Glomerular visceral epithelial cell (primary cell): ENCODE measurements at regions not wholly inside any gene's neighbourhood (a gene's known extent, or its start where the extent isn't known, plus 50 kb on each side); places are given as distances from the start of the nearest gene placed in this dataset.

Experiments used
- DNase-seq: peaks from one replicate; pipeline ENCODE4 v3.0.0-alpha.2; 2016; ENCODE audit errors: extremely low spot score

DNA sequence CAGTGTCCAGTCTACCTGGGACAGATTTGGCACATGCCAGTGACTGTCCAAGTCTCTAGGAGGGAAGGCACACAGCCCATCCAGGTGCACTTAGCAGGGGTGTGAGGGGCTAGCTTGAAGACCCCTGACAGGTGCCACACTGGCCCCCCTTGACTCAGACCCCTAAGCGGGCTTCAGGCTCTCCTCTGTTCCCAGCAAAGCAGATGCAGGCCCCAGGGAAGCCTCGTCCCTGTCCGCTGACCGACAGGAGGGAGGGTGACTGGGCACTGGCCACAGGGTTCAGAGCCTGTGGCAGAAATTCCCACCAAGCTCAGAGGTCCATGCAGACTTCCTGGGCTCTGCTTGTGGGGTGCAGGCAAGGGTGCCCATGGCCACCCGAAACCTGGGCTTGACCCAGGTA is 239.8 kb upstream of the MYT1L start:
- no peak for DNase-seq

DNA sequence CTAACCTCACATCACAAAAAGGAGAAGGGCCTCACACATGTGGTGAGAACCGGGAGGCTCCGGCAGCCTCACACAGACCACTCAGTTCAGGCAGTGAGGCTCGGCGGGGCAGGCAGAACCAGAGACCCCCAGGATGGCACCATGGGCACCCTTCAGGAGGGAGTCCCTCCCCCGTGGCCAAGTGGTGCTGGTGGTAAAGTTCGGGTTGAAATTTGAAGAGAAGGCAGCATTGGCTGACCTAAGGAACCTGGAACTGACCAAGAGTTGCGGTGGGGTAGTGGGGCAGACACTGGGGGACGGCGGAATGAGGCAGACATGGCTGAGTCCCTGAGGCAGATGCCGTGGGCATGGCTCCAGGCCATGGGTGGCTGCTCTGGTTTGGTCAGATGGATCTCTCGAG is 239.3 kb upstream of the MYT1L start:
- DNase-seq: no peak

- DNase-seq: no peak
These were observed 238.8 kb upstream of the MYT1L start for GRCh38 chr2:2569836-2570235.

DNA sequence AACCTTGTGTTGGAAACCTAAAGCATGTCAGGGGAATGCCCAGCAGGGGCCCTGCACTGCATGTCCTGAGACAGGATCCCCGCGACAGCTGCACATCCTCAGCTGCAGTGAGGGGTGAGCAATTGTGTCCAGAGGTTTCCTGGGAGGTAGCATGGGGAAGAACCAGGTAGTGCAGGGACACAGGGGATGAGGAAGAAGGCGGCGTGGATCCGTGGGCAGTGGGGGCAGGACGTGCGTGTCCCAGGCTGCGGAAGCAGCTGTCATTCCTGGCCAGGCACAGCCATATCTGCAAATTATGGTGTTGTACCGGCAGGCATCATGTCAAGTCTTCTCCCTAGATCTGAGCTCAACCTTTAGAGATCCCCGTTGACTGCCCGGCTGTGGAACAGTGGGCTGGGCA is 238.2 kb upstream of the MYT1L start:
- no peak for DNase-seq

- no peak for DNase-seq
These were observed 237.3 kb upstream of the MYT1L start for GRCh38 chr2:2568411-2568810.

- no peak for DNase-seq
These were observed 236.7 kb upstream of the MYT1L start for GRCh38 chr2:2567776-2568175.

DNA sequence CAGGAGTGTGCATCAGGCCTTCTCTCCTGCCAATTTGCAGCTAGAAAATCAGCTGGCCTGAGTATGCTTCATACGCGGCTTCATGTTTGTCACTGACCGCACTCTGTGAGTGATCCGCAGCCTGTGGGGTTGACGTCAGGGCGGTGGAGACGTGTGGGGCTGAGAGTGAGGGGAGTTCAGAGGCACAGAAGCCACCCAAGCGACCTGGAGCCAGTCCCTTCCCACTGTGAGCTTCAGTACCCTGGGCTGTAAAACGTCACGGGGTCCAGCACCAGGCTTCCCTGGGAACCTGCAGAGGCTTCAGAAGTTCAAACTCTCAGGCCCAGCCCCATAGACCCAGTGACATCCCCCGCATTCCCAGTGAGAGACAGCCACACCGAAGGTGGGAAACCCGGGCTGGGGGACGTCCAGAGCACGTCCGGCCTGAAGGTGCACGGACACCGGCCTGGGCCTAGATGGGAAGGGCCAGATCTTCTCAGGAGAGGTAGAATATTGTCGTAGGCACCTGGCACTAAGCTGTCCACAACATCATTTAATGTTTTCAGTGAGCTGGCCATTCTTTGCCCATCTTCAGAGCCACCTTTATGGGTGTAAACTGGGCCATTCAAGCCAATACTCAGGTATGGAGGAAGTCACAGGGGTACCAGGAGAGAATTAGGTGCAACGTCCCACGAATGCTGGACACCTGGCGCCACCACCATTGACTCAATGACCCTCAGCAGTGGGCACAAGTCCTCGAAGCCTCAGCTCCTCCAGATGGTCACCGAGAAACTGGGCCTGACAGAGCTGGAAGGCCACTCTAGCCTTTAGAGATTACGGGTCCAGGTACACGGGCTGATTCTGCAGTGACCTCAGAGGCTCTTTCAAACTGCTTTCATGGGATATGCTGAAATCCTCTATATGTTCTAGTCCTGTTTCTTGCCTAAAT is 235.6 kb upstream of the MYT1L start:
- no peak for DNase-seq

DNA sequence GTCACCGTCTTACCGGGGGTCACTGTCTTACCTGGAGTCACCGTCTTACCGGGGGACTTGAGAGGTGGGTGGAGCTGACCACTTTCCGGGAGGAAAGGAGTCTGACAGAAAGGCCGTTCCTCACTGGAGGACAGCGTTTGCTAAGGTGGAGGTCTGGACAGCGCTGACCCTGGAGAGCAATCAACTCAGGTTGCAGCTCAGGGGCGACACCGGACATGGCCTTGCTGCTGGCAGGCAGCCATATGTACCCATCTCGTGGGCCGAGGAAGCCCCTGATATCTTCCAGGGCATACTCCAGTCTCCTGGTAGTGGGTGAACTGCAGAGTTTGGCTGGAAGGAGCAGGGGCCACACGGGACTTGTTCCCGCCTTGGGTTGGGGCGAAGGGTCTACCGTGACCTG is 234.6 kb upstream of the MYT1L start:
- no peak for DNase-seq

GRCh38 chr2:2564300-2565078 is 233.4 kb upstream of the MYT1L start:
- DNase-seq: no peak

GRCh38 chr2:2563309-2563860 is 232.3 kb upstream of the MYT1L start:
- no peak for DNase-seq

- no peak for DNase-seq
These were observed 231.8 kb upstream of the MYT1L start for GRCh38 chr2:2562867-2563266.

DNA sequence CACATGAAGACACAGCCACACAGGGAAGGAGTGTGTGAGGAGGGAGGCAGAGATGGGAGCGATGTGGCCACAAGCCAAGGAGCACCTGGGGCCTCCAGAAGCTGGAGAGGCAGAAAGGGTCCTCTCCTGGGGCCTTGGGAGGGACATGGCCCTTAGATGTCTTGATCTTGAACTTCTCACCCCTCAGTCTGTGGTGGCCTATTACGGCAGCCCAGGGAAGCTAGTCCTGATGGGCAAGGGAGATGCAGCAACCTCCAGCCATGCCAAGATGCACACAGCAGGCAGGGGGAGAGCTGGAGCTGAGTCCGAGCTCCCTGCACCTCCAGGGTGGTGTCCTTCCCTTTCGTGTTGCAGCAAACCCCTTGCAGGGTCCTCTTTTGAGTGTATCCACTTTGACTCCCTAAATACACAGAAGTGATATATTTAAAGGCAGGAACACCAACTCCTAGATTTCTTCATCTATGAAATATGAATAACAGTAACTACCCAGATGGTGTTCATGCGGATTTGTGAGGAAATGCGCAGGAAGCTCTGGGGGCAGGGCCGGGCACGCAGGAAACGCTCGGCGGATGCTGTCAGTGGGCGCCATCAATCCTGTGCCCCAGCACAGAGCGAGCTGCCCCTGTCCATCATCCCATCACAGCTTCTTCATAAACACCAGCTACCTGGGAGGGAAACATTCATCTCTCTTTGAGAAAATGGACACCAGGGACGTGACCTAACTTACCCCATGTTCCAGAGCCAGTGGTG is 230.4 kb upstream of the MYT1L start:
- DNase-seq: no peak

DNA sequence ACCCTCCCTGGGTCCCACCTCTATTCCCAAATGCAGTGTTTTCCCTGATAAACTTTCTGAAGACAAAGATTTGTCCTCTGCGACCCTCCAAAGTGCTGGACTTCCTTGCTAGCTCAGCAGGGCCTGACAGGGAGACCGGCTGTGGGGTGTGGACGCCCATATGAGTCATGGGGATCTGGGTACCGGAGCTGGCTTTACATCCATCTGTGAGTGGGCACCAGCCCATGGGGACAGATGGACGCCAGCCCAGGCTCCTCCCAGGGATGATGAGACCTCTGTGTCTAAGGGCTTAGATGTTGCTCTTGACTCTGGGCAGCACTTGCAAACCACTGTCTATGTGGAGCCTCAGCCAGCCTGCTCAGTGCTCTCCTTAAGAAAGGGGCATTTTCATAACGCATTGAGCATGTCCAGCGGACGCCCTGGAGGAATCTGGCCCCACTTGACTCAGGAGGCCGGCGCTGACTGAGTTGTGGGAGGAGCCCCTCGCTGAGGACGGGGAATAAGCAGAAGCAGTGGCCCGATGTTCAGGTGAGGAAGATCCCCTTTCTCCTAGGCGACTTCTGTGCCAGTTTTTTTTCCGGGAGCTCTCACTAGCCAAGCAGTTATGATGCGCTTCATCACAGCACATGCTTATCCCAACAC is 229.4 kb upstream of the MYT1L start:
- DNase-seq: no peak

- no peak for DNase-seq
These were observed 227.4 kb upstream of the MYT1L start for GRCh38 chr2:2558476-2558875.

DNA sequence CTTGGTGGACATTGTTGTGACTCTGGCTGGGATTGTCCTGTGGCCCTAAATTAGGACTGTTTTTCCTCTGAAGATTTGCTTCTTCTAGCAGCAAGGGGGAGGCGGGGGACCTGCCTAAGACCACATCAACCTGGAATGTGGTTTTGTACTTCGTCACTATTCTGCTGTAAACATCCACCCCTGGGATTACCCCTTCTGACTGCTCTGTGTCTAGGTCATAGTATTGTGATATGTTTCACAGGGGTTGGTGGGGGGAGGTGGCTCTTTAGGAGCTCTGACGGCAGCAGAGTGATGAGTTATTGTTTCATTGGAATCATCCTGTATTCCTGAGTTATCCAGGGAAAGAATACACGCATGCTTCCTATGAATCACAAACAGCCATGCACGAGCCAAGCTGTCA is 226.4 kb upstream of the MYT1L start:
- DNase-seq: no peak

GRCh38 chr2:2550856-2551255 is 219.8 kb upstream of the MYT1L start:
- DNase-seq: no peak

DNA sequence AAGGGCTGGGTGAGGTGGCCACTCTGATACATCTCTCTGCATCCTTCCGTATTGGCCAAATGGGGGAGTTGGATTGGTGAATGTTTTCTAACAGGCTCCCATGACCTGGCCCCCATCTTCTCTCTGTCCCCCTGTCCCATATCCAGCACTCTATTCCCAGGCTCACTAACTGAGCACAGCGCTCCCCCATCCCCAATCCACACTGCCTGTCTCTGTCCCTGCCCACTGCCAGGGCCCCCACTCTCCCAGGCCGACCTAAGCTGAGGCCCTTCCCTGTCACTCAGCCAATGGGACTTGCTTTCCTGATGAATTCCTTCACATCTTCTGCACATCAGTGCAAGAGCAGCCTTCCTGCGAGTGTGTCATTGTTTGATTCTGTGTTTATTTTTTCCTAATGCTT is 216.8 kb upstream of the MYT1L start:
- no peak for DNase-seq

DNA sequence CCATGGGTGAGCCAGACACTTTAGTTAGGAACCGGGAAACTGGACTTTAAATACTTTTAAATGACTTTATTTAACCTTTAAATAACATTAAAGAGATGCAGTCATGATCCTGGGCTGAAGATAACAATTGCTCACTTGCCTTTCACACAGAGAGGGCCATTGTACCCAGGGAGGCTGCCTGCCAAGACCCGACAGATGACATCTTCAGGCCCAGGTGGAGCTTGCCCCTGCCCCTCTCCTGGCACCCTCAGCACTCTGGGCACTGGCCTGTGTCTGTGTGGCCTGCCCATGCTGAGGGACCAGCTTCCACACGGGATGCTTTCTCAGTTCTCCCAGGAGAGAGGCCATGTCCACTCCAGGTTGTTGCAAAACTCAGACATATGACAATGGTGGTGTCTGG is 216.4 kb upstream of the MYT1L start:
- DNase-seq: no peak

DNA sequence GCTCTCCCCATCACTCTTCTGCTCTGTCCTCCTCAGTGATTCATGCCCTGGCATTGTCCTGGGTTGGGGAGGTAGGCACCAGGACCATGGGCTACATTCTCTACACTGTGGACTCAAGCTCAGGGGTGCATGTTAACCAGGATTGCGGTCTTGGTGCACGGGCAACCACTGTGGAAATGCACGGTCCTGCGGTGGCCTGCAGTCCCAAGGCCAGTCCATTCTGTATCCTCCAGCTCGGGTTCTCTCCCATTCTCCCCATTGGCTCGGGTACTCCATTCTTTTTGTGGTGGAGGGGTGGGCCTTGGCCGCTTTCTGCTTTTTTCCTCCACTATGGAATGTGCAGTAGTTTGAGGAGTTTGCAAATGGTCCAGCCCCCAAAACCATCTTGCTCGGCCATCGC is 215.0 kb upstream of the MYT1L start:
- DNase-seq: no peak

- no peak for DNase-seq
These were observed 212.0 kb upstream of the MYT1L start for GRCh38 chr2:2542966-2543611.

GRCh38 chr2:2542316-2542715 is 211.2 kb upstream of the MYT1L start:
- DNase-seq: no peak
